HepG2 (cell line): ENCODE measurements at regions not wholly inside any gene's neighbourhood (a gene's known extent, or its start where the extent isn't known, plus 50 kb on each side); places are given as distances from the start of the nearest gene placed in this dataset.

Source experiments
- ATAC-seq: fragments of 200-7000 bp; cut with Tn5 transposase; 3 replicates; pipeline ENCODE4 v1.9.1; 2020; ENCODE audit warnings: mild to moderate bottlenecking, moderate library complexity
- BruUV-seq: library from RNA; stranded (reverse); fragments of 400-500 nt; replicated peaks from 2 replicates; lab custom pipeline; 2021; lab: Mats Ljungman, UMichigan
- CTCF ChIA-PET: fragments of 300-600 bp; formaldehyde crosslinking; extraction: SDS; loops from one replicate; lab custom pipeline; 2021; ENCODE audit warnings: low total read pairs, inconsistent platforms, low intra/inter-chr PET ratio; lab: Yijun Ruan, JAX
- POLR2A ChIA-PET: fragments of 350-600 bp; sonication (Branson Sonifier 250); formaldehyde crosslinking; loops from one replicate; lab custom pipeline; 2020; ENCODE audit warnings: antibody characterized with exemption, inconsistent platforms; lab: Yijun Ruan, JAX
- DNase-seq: peaks from one replicate; pipeline ENCODE4 v3.0.0-alpha.2; 2015; ENCODE audit warnings: low spot score
- FAIRE-seq: peaks from 3 replicates; lab custom pipeline; 2011; peaks lifted over from hg19 to GRCh38; lab: Jason Lieb, UNC
- H2AFZ ChIP-seq: one replicate; pipeline ENCODE4 v1.6.1; 2011; ENCODE audit warnings: low read length, inconsistent platforms
- H3K27ac ChIP-seq: fragments of 300-600 bp; 3 replicates; pipeline ENCODE4 v1.8.0; 2011; ENCODE audit warnings: mixed run types, mild to moderate bottlenecking, mixed read lengths, low read length, inconsistent platforms; ENCODE audit not compliant: insufficient read depth; ENCODE audit errors: extremely low read length
- H3K27me3 ChIP-seq, 2 experiments: fragments of 200-600 bp in 1 of 2; 2 replicates in 1 of 2; 3 replicates in 1 of 2; pipeline versions ENCODE4 v1.6.0 to v1.8.0; 2011; ENCODE audit warnings: low read length in 2 of 2, mild to moderate bottlenecking in 2 of 2, moderate library complexity in 2 of 2, inconsistent platforms in 1 of 2; ENCODE audit not compliant: insufficient read depth in 2 of 2, control insufficient read depth in 1 of 2
- H3K36me3 ChIP-seq, 2 experiments: fragments of 200-600 bp in 1 of 2; replicated peaks in 1 of 2; 2 replicates in 1 of 2; 3 replicates in 1 of 2; pipeline versions ENCODE4 v1.5.1 to v1.8.0; 2011; ENCODE audit warnings: low read length in 2 of 2, inconsistent platforms in 1 of 2; ENCODE audit not compliant: insufficient read depth in 2 of 2, control insufficient read depth in 1 of 2
- H3K4me1 ChIP-seq: 2 replicates; pipeline ENCODE4 v1.5.1; 2012; ENCODE audit warnings: low read length, inconsistent platforms; ENCODE audit not compliant: insufficient read depth
- H3K4me2 ChIP-seq: 2 replicates; pipeline ENCODE4 v1.6.0; 2011; ENCODE audit warnings: low read depth, low read length, inconsistent platforms
- H3K4me3 ChIP-seq, 3 experiments: fragments of 200-600 bp in 1 of 3; sonication (generic), shearing (Covaris generic) in 1 of 3; replicated peaks in 1 of 3; 2 replicates each; pipeline ENCODE4 v1.5.1; 2011 to 2016; ENCODE audit warnings: low read length in 3 of 3, inconsistent platforms in 2 of 3, low read depth in 2 of 3, mild to moderate bottlenecking in 2 of 3, control low read depth in 1 of 3, mixed read lengths in 1 of 3; ENCODE audit not compliant: insufficient read depth in 1 of 3
- H3K79me2 ChIP-seq: one replicate; pipeline ENCODE4 v1.6.1; 2011; ENCODE audit warnings: low read length, inconsistent platforms; ENCODE audit not compliant: insufficient read depth
- H3K9ac ChIP-seq: 2 replicates; pipeline ENCODE4 v1.6.0; 2011; ENCODE audit warnings: mild to moderate bottlenecking, low read depth, low read length, inconsistent platforms; ENCODE audit not compliant: insufficient read depth
- H3K9me3 ChIP-seq: 2 replicates; pipeline ENCODE4 v1.5.1; 2012; ENCODE audit warnings: mild to moderate bottlenecking, low read length
- H4K20me1 ChIP-seq: 2 replicates; pipeline ENCODE4 v1.6.0; 2011; ENCODE audit warnings: inconsistent platforms, mild to moderate bottlenecking, low read length, moderate library complexity; ENCODE audit not compliant: insufficient read depth
- DZIP1 ChIP-seq: sonication (generic); formaldehyde crosslinking; IDR thresholded peaks from 2 replicates; pipeline ENCODE4 v1.5.0; 2020; ENCODE audit warnings: mild to moderate bottlenecking, missing genetic modification reagents
- HBP1 ChIP-seq: IDR thresholded peaks from 2 replicates; pipeline ENCODE4 v1.6.1; 2016; ENCODE audit warnings: low read depth, control low read depth
- HNRNPK ChIP-seq: fragments of 200-400 bp; formaldehyde crosslinking; IDR thresholded peaks from 2 replicates; pipeline ENCODE4 v1.6.1; 2018; ENCODE audit warnings: low read length, low read depth, moderate library complexity, mild to moderate bottlenecking; ENCODE audit not compliant: poor library complexity, severe bottlenecking
- RFX3 ChIP-seq: IDR thresholded peaks from 2 replicates; pipeline ENCODE4 v1.6.1; 2016; ENCODE audit warnings: missing biosample characterization, missing genetic modification reagents
- SAFB2 ChIP-seq: sonication (generic); formaldehyde crosslinking; IDR thresholded peaks from 2 replicates; pipeline ENCODE4 v1.5.1; 2020; ENCODE audit warnings: missing genetic modification reagents, low read depth, mild to moderate bottlenecking, borderline replicate concordance
- THAP11 ChIP-seq: IDR thresholded peaks from 2 replicates; pipeline ENCODE4 v1.6.1; 2016; ENCODE audit warnings: missing biosample characterization, missing genetic modification reagents
- THRA ChIP-seq: sonication (generic); formaldehyde crosslinking; IDR thresholded peaks from 2 replicates; pipeline ENCODE4 v1.4.0; 2020; ENCODE audit warnings: missing genetic modification reagents, borderline replicate concordance
- ZNF264 ChIP-seq: sonication (generic); formaldehyde crosslinking; IDR thresholded peaks from 2 replicates; pipeline ENCODE4 v1.4.0; 2020; ENCODE audit warnings: missing genetic modification reagents
- ZNF337 ChIP-seq: sonication (generic); formaldehyde crosslinking; IDR thresholded peaks from 2 replicates; pipeline ENCODE4 v1.5.1; 2020; ENCODE audit warnings: missing genetic modification reagents, low read depth, mild to moderate bottlenecking, borderline replicate concordance
- WGBS: methylation state at CpG from one replicate; pipeline ENCODE4 v1.1.6; 2017; ENCODE audit warnings: low lambda C conversion rate; 5-methylcytosine and 5-hydroxymethylcytosine counted together
- in situ Hi-C: cut with HindIII; loops from 2 replicates; pipeline ENCODE4 v1.10.0; 2017; ENCODE audit warnings: low pct_unique_long_range_greater_than_20kb; ENCODE audit not compliant: extremely low pct_ligation_motif_present
- intact Hi-C: fragments of 100-400 bp; cut with micrococcal nuclease; formaldehyde crosslinking; loops from one replicate; pipeline ENCODE4 v1.10.0; 2022; ENCODE audit not compliant: unreplicated experiment

- no peak overlapping the region for H3K27ac ChIP-seq
- no peak overlapping the region for H2AFZ ChIP-seq
- intact Hi-C loops, result no loop called here
- no TSS peak for BruUV-seq
- TF ChIP-seq ZNF264 (CRISPR knock-in tag), result no peak
- no peak for TF ChIP-seq DZIP1 (CRISPR knock-in tag)
- no peak for TF ChIP-seq THAP11 (CRISPR knock-in tag)
- TF ChIP-seq HNRNPK, result no peak
- TF ChIP-seq HBP1, result no peak
- no peak for TF ChIP-seq RFX3
- no peak for TF ChIP-seq THRA (CRISPR knock-in tag)
- no peak for TF ChIP-seq ZNF337
- TF ChIP-seq SAFB2 (CRISPR knock-in tag), result no peak
- ChIA-PET POLR2A (no interaction called here), CTCF (no interaction called here)
- H3K4me2 ChIP-seq, result no peak overlapping the region
- no peak overlapping the region for H3K4me3 ChIP-seq
- H3K4me1 ChIP-seq, result no peaks in the 10 kb centered on the region
- no peaks in the 10 kb centered on the region for H3K9me3 ChIP-seq
- no peak overlapping the region for H3K9ac ChIP-seq
- DNase-seq (no peak), FAIRE-seq (no peak), ATAC-seq (no peak)
- no peaks in the 10 kb centered on the region; the same call in 1 of the 2 replicates for H4K20me1 ChIP-seq
- in situ Hi-C loops, result no loop called here
- H3K27me3 ChIP-seq, result peaks cover 2 to 67% of the 10 kb centered on the region in 2 experiments; a peak in 3 of 5 replicates
- no peaks in the 10 kb centered on the region for H3K79me2 ChIP-seq
- 38% methylated on average over 2 of the region's 2 CpGs for WGBS
- no peaks in the 10 kb centered on the region for H3K36me3 ChIP-seq
Observed at GRCh38 chr20:58007947-58008346, 220.5 kb downstream of the ANKRD60 start.
